ENCODE measurements at regions not wholly inside any gene's neighbourhood (a gene's known extent, or its start where the extent isn't known, plus 50 kb on each side); places are given as distances from the start of the nearest gene placed in this dataset.

DNA sequence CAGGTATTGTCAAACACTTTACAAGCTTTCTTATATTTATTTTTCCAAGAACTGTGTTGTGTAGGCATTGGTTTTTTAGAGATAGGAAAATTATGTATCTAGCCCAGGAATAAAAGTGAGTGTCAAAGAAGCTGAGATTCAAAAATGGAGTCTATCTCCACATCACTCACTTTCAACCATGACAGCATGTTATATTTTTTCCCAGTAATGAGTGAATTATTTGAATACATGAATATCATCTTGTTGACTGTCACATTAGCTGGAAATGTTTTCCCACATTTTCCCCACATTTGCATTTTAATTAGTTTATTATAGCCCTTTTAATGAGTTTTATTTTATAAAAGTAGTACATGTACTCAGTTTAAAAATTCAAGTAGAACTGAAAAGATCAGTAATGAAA, 693.7 kb downstream of the PCDH18 start:
- TF ChIP-seq, protein P1, sequence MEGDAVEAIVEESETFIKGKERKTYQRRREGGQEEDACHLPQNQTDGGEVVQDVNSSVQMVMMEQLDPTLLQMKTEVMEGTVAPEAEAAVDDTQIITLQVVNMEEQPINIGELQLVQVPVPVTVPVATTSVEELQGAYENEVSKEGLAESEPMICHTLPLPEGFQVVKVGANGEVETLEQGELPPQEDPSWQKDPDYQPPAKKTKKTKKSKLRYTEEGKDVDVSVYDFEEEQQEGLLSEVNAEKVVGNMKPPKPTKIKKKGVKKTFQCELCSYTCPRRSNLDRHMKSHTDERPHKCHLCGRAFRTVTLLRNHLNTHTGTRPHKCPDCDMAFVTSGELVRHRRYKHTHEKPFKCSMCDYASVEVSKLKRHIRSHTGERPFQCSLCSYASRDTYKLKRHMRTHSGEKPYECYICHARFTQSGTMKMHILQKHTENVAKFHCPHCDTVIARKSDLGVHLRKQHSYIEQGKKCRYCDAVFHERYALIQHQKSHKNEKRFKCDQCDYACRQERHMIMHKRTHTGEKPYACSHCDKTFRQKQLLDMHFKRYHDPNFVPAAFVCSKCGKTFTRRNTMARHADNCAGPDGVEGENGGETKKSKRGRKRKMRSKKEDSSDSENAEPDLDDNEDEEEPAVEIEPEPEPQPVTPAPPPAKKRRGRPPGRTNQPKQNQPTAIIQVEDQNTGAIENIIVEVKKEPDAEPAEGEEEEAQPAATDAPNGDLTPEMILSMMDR (IDR thresholded peaks at IDR 0.05; ENCODE audit: insufficient read depth, low read length, poor library complexity, severe bottlenecking) = no peak
- TF ChIP-seq EZH2phosphoT487 (conservative IDR thresholded peaks at IDR 0.05; ENCODE audit: low read length) = no peak

Data from SU-DHL-6 (cell line).